NCI-H1105 treated with DMSO at 0.1 percent for 48 hours (cell line): ENCODE measurements at regions not wholly inside any gene's neighbourhood (a gene's known extent, or its start where the extent isn't known, plus 50 kb on each side); places are given as distances from the start of the nearest gene placed in this dataset.
"Not testable (repeated sequence)": the region's sequence is repeated elsewhere in the genome, so short reads cannot be mapped to it uniquely, and the experiment has no call there.

Experiments
- DNase-seq: peaks from one replicate; lab custom pipeline; 2025; lab: John Stamatoyannopoulos, UW

- DNase-seq = no peak
These were observed 1188.0 kb downstream of the CDH11 start for GRCh38 chr16:63933841-63934240.

GRCh38 chr16:63928421-63928820 is 1193.4 kb downstream of the CDH11 start:
- DNase-seq = no peak

GRCh38 chr16:63925221-63925620 is 1196.6 kb downstream of the CDH11 start:
- DNase-seq = no peak

- DNase-seq = no peak
These were observed 1199.3 kb downstream of the CDH11 start for GRCh38 chr16:63922560-63922959.

GRCh38 chr16:63921737-63922295 is 1200.0 kb downstream of the CDH11 start:
- no peak for DNase-seq

GRCh38 chr16:63913290-63913689 is 1208.6 kb downstream of the CDH11 start:
- DNase-seq = no peak

GRCh38 chr16:63907251-63907650 is 1214.6 kb downstream of the CDH11 start:
- DNase-seq = no peak

- DNase-seq = no peak
These were observed 1216.9 kb downstream of the CDH11 start for GRCh38 chr16:63904930-63905329.

GRCh38 chr16:63904182-63904581 is 1217.7 kb downstream of the CDH11 start:
- no peak for DNase-seq

GRCh38 chr16:63896383-63897109 is 1225.3 kb downstream of the CDH11 start:
- no peak for DNase-seq

- no peak for DNase-seq
These were observed 1231.1 kb downstream of the CDH11 start for GRCh38 chr16:63890723-63891122.

GRCh38 chr16:63890081-63890480 is 1231.8 kb downstream of the CDH11 start:
- no peak for DNase-seq

- DNase-seq = no peak
These were observed 1238.8 kb downstream of the CDH11 start for GRCh38 chr16:63883091-63883490.

- no peak for DNase-seq
These were observed 1239.3 kb downstream of the CDH11 start for GRCh38 chr16:63882576-63882975.

- DNase-seq = no peak
These were observed 1240.9 kb downstream of the CDH11 start for GRCh38 chr16:63880948-63881347.

- no peak for DNase-seq
These were observed 1244.5 kb downstream of the CDH11 start for GRCh38 chr16:63877401-63877800.

GRCh38 chr16:63876103-63876502 is 1245.8 kb downstream of the CDH11 start:
- DNase-seq = no peak

- not testable (repeated sequence) for DNase-seq
These were observed 1261.2 kb downstream of the CDH11 start for GRCh38 chr16:63860700-63861099.

GRCh38 chr16:63856537-63856936 is 1265.3 kb downstream of the CDH11 start:
- DNase-seq = peak; percentile 4

GRCh38 chr16:63850979-63851378 is 1270.9 kb downstream of the CDH11 start:
- DNase-seq = no peak

GRCh38 chr16:63841271-63841670 is 1280.6 kb downstream of the CDH11 start:
- DNase-seq = no peak

GRCh38 chr16:63830061-63830460 is 1291.8 kb downstream of the CDH11 start:
- DNase-seq = no peak

- no peak for DNase-seq
These were observed 1299.0 kb downstream of the CDH11 start for GRCh38 chr16:63822818-63823217.

GRCh38 chr16:63816276-63816675 is 1305.6 kb downstream of the CDH11 start:
- no peak for DNase-seq
